Hepatocyte (in vitro differentiated cells): ENCODE measurements at regions not wholly inside any gene's neighbourhood (a gene's known extent, or its start where the extent isn't known, plus 50 kb on each side); places are given as distances from the start of the nearest gene placed in this dataset.
A peak's percentile ranks its signal among the peaks of the same experiment; 100 is the strongest.

Source experiments
- DNase-seq: peaks from one replicate; pipeline ENCODE4 v3.0.0-alpha.2; 2016; ENCODE audit warnings: low spot score
- H2AFZ ChIP-seq: fragments of 200-600 bp; sonication (generic); 2 replicates; pipeline ENCODE4 v1.6.0; 2016; ENCODE audit warnings: antibody characterized with exemption, mild to moderate bottlenecking
- H3K27ac ChIP-seq: fragments of 200-600 bp; sonication (generic); 2 replicates; pipeline ENCODE4 v1.5.1; 2016; ENCODE audit warnings: mild to moderate bottlenecking
- H3K27me3 ChIP-seq: fragments of 200-600 bp; sonication (generic); 2 replicates; pipeline ENCODE4 v1.6.1; 2016
- H3K36me3 ChIP-seq: fragments of 200-600 bp; sonication (generic); replicated peaks from 2 replicates; pipeline ENCODE4 v1.5.1; 2016; ENCODE audit warnings: low read depth; ENCODE audit not compliant: insufficient read depth
- H3K4me1 ChIP-seq: fragments of 200-600 bp; sonication (generic); 2 replicates; pipeline ENCODE4 v1.5.1; 2016; ENCODE audit warnings: mild to moderate bottlenecking, moderate library complexity; ENCODE audit not compliant: insufficient read depth
- H3K4me2 ChIP-seq: fragments of 200-600 bp; sonication (generic); 2 replicates; pipeline ENCODE4 v1.6.0; 2016
- H3K4me3 ChIP-seq: fragments of 200-600 bp; sonication (generic); 2 replicates; pipeline ENCODE4 v1.5.1; 2016; ENCODE audit warnings: mild to moderate bottlenecking
- H3K79me2 ChIP-seq: fragments of 200-600 bp; sonication (generic); 2 replicates; pipeline ENCODE4 v1.6.0; 2017; ENCODE audit warnings: mild to moderate bottlenecking
- H3K9me2 ChIP-seq: fragments of 200-600 bp; sonication (generic); replicated peaks from 2 replicates; pipeline ENCODE4 v1.6.0; 2017; ENCODE audit warnings: mild to moderate bottlenecking; ENCODE audit not compliant: insufficient read depth
- H3K9me3 ChIP-seq: fragments of 200-600 bp; sonication (generic); 2 replicates; pipeline ENCODE4 v1.5.1; 2016; ENCODE audit warnings: low read depth, mild to moderate bottlenecking
- H4K20me1 ChIP-seq: fragments of 200-600 bp; sonication (generic); 2 replicates; pipeline ENCODE4 v1.6.0; 2016; ENCODE audit warnings: mild to moderate bottlenecking; ENCODE audit not compliant: insufficient read depth, poor library complexity, severe bottlenecking
- EZH2 ChIP-seq: fragments of 200-600 bp; sonication (generic); IDR thresholded peaks from 2 replicates; pipeline ENCODE4 v1.6.1; 2016; ENCODE audit warnings: antibody characterized with exemption, mild to moderate bottlenecking, borderline replicate concordance
- EZH2phosphoT487 ChIP-seq: fragments of 200-600 bp; sonication (generic); IDR thresholded peaks from one replicate; pipeline ENCODE4 v1.6.1; 2018; ENCODE audit warnings: antibody characterized with exemption, mild to moderate bottlenecking, low read depth, moderate library complexity; ENCODE audit not compliant: unreplicated experiment, severe bottlenecking
- WGBS: methylation state at CpG from one replicate; pipeline ENCODE4 v1.1.6; 2016; ENCODE audit warnings: low lambda C conversion rate; ENCODE audit errors: missing lambda C conversion rate; 5-methylcytosine and 5-hydroxymethylcytosine counted together
- TF ChIP-seq, protein P1 (sequence below): fragments of 200-600 bp; sonication (generic); IDR thresholded peaks from 2 replicates; pipeline ENCODE4 v1.5.1; 2016; ENCODE audit warnings: antibody characterized with exemption, mild to moderate bottlenecking; ENCODE audit not compliant: poor library complexity

GRCh38 chrX:39966176-39966575 is 131.6 kb downstream of the BCOR start:
- Histone ChIP-seq H3K79me2 (no peaks in the 10 kb centered on the region), H3K4me2 (no peak overlapping the region), H3K9me2 (no peaks in the 10 kb centered on the region), H3K27me3 (no peaks in the 10 kb centered on the region), H3K4me3 (no peak overlapping the region), H2AFZ (no peak overlapping the region), H3K9me3 (no peaks in the 10 kb centered on the region), H3K4me1 (no peaks in the 10 kb centered on the region), H3K27ac (no peak overlapping the region), H4K20me1 (no peaks in the 10 kb centered on the region), H3K36me3 (no peaks in the 10 kb centered on the region)
- DNase-seq: no peak
- WGBS: 78% methylated on average over 8 of the region's 8 CpGs
- TF ChIP-seq EZH2phosphoT487 (no peak), EZH2 (no peak)
- TF ChIP-seq, protein P1, sequence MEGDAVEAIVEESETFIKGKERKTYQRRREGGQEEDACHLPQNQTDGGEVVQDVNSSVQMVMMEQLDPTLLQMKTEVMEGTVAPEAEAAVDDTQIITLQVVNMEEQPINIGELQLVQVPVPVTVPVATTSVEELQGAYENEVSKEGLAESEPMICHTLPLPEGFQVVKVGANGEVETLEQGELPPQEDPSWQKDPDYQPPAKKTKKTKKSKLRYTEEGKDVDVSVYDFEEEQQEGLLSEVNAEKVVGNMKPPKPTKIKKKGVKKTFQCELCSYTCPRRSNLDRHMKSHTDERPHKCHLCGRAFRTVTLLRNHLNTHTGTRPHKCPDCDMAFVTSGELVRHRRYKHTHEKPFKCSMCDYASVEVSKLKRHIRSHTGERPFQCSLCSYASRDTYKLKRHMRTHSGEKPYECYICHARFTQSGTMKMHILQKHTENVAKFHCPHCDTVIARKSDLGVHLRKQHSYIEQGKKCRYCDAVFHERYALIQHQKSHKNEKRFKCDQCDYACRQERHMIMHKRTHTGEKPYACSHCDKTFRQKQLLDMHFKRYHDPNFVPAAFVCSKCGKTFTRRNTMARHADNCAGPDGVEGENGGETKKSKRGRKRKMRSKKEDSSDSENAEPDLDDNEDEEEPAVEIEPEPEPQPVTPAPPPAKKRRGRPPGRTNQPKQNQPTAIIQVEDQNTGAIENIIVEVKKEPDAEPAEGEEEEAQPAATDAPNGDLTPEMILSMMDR: no peak

DNA sequence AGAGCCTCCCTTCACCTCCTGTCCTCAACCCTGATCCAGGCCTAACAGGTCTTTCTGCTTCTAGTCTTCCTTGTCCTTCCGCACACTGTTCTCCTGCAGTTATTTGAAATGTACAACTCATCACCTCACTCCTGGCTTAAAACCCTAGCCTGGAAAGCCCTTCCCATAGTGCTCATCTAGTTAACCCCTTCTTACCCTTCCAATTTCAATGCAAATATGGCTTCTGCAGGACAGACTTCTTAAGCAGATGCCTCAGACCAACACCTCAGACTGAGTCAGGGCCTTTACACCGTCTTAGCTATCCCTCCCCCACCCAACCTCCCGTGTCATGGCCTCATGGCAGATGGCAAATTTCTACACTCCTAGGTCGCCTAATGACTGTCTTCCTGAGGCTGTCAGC is 130.4 kb downstream of the BCOR start:
- no peaks in the 10 kb centered on the region for H4K20me1 ChIP-seq
- H3K9me2 ChIP-seq: no peaks in the 10 kb centered on the region
- H3K9me3 ChIP-seq: no peaks in the 10 kb centered on the region
- no peak for DNase-seq
- H3K36me3 ChIP-seq: no peaks in the 10 kb centered on the region
- TF ChIP-seq, protein P1: no peak
- TF ChIP-seq EZH2phosphoT487: no peak
- no peak for TF ChIP-seq EZH2
- H2AFZ ChIP-seq: no peak overlapping the region
- H3K4me3 ChIP-seq: no peak overlapping the region
- H3K27ac ChIP-seq: no peak overlapping the region
- H3K79me2 ChIP-seq: no peaks in the 10 kb centered on the region
- H3K4me1 ChIP-seq: no peaks in the 10 kb centered on the region
- 80% methylated on average over 4 of the region's 4 CpGs for WGBS
- no peak overlapping the region for H3K4me2 ChIP-seq
- H3K27me3 ChIP-seq: no peaks in the 10 kb centered on the region

GRCh38 chrX:39969099-39969818 is 128.5 kb downstream of the BCOR start:
- H2AFZ ChIP-seq: no peak overlapping the region
- no peak for DNase-seq

More at GRCh38 chrX:39969099-39969818, 128.5 kb downstream of the BCOR start:
- Histone ChIP-seq H3K9me3 (no peaks in the 10 kb centered on the region), H3K9me2 (no peaks in the 10 kb centered on the region), H3K27me3 (no peaks in the 10 kb centered on the region), H3K79me2 (no peaks in the 10 kb centered on the region), H3K4me2 (peak overlapping the region; percentile 41), H3K4me3 (no peak overlapping the region), H3K27ac (peak overlapping the region; percentile 9), H3K4me1 (no peaks in the 10 kb centered on the region), H4K20me1 (no peaks in the 10 kb centered on the region), H3K36me3 (no peaks in the 10 kb centered on the region)
- TF ChIP-seq EZH2phosphoT487 (no peak), EZH2 (no peak)
- TF ChIP-seq, protein P1: no peak
- WGBS: 48% methylated on average over 16 of the region's 16 CpGs
